HFFc6 (cell line): ENCODE measurements at regions not wholly inside any gene's neighbourhood (a gene's known extent, or its start where the extent isn't known, plus 50 kb on each side); places are given as distances from the start of the nearest gene placed in this dataset.

Source experiments
- DNase-seq: peaks from one replicate; pipeline ENCODE4 v3.0.0-alpha.2; 2018
- H3K27ac Mint-ChIP-seq: 2 replicates; pipeline ENCODE4 v1.8.0; 2020; ENCODE audit warnings: mild to moderate bottlenecking, mixed read lengths
- H3K27me3 Mint-ChIP-seq: 2 replicates; pipeline ENCODE4 v1.8.0; 2021; ENCODE audit warnings: mild to moderate bottlenecking, moderate library complexity, mixed read lengths; ENCODE audit not compliant: insufficient read depth
- H3K36me3 Mint-ChIP-seq: 2 replicates; pipeline ENCODE4 v1.8.0; 2021; ENCODE audit warnings: low read depth, mixed read lengths
- H3K4me1 Mint-ChIP-seq: 2 replicates; pipeline ENCODE4 v1.8.0; 2020; ENCODE audit warnings: low read depth, mixed read lengths
- H3K4me3 Mint-ChIP-seq: 2 replicates; pipeline ENCODE4 v1.8.0; 2020; ENCODE audit warnings: mild to moderate bottlenecking, moderate library complexity, mixed read lengths
- H3K9me3 Mint-ChIP-seq: 2 replicates; pipeline ENCODE4 v1.8.0; 2020; ENCODE audit warnings: mild to moderate bottlenecking, mixed read lengths
- TF ChIP-seq, protein P1 (sequence below): fragments of 200-600 bp; sonication (generic); IDR thresholded peaks from 2 replicates; pipeline ENCODE4 v1.5.0; 2021; ENCODE audit warnings: antibody characterized with exemption, mild to moderate bottlenecking

DNA sequence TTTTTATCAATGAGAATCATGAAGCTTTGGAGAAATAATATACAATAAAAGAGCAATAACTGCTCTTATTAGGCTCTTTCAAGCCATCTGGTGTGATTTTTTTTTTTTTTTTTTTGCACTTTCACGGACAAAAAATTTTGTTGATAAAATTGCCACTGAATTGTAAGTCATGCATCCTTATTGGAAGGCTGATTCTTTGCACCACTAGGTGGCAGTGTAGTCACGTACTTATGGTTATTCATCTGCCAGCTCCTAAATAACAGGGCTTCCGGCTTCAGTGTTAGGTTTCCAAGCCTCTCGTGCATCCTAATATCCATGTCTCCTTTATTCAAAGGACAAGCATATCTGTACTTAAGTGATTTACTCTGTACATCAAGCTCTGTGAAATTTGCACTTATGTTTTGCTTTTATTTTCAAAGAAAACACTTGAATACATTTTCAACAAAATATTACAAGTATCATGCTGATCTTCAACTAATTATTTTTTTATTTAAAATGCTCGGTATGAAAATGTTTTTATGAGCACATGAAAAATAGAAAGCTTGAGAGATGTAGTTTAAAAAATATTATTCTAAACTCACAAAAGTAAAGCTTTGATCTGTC is 1578.3 kb upstream of the TENM3 start:
- TF ChIP-seq, protein P1, sequence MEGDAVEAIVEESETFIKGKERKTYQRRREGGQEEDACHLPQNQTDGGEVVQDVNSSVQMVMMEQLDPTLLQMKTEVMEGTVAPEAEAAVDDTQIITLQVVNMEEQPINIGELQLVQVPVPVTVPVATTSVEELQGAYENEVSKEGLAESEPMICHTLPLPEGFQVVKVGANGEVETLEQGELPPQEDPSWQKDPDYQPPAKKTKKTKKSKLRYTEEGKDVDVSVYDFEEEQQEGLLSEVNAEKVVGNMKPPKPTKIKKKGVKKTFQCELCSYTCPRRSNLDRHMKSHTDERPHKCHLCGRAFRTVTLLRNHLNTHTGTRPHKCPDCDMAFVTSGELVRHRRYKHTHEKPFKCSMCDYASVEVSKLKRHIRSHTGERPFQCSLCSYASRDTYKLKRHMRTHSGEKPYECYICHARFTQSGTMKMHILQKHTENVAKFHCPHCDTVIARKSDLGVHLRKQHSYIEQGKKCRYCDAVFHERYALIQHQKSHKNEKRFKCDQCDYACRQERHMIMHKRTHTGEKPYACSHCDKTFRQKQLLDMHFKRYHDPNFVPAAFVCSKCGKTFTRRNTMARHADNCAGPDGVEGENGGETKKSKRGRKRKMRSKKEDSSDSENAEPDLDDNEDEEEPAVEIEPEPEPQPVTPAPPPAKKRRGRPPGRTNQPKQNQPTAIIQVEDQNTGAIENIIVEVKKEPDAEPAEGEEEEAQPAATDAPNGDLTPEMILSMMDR = peak; percentile 91
- no peaks in the 10 kb centered on the region for H3K9me3 Mint-ChIP-seq
- no peaks in the 10 kb centered on the region for H3K4me1 Mint-ChIP-seq
- no peaks in the 10 kb centered on the region for H3K27me3 Mint-ChIP-seq
- no peak overlapping the region for H3K27ac Mint-ChIP-seq
- peak; percentile 72 for DNase-seq
- no peak overlapping the region for H3K4me3 Mint-ChIP-seq
- H3K36me3 Mint-ChIP-seq = no peaks in the 10 kb centered on the region

DNA sequence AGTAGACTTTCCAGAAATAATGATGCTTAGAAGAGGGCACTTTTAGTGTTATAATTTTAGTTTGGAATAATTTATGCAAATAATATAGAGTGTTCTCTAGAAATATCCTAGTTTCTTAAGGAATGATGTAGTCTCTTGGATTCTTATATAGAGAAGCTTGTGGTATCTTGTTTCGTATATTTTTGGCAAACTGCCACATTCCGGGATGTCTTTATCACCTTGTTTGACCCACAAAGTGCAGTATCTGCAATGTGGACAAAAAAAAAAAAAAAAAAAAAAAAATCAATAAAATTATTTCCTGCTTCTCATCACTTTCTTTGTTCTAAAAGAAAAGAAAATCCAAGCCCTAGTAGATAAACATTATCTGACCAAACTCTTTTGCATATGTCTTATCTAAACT is 1577.7 kb upstream of the TENM3 start:
- H3K4me1 Mint-ChIP-seq = no peaks in the 10 kb centered on the region
- H3K27ac Mint-ChIP-seq = no peak overlapping the region
- no peak overlapping the region for H3K4me3 Mint-ChIP-seq
- H3K9me3 Mint-ChIP-seq = no peaks in the 10 kb centered on the region
- H3K36me3 Mint-ChIP-seq = no peaks in the 10 kb centered on the region
- TF ChIP-seq, protein P1 = no peak
- DNase-seq = no peak
- no peaks in the 10 kb centered on the region for H3K27me3 Mint-ChIP-seq

DNA sequence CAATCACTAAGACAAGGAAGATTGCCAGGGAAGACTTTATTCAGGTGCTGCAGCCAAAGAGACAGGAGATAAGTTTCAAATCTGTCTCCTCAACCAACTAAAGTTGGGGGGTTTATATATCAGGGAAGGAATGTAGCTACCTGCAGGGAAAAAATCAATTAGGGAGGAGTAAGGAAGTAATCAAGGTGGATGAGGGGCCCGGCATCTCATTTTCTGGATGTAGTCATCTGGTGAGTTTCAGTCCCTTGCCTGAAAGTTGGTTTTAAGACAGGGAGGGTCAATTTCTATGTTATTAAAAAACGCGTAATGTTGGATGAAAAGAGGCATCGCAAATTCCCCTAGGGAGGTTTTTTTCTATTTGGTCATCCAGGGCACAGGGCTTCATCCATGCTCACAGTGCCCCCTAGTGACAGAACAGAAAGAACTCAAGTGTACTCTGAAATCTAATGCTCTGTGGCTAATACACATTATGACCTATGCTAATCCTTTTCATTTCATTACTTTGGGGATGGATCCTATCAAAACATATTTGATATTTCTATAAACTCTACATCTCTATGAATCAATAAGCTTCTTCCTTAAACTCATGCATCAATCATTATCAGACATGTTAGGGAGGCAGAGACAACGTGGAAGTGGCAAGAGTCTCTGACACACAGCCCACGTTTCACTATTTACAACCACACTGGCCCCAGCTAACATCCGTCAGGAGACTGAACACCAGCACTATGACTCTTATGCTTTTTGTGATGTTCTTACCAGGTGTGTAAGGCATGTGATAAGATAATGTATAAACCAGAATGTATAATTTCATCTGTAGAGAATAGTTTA is 1577.0 kb upstream of the TENM3 start:
- H3K27me3 Mint-ChIP-seq = no peaks in the 10 kb centered on the region; the same call in 1 of the 2 replicates
- H3K4me3 Mint-ChIP-seq = no peak overlapping the region
- TF ChIP-seq, protein P1 = peak; percentile 82
- H3K36me3 Mint-ChIP-seq = no peaks in the 10 kb centered on the region
- DNase-seq = peak; percentile 45
- no peaks in the 10 kb centered on the region for H3K9me3 Mint-ChIP-seq
- H3K4me1 Mint-ChIP-seq = no peaks in the 10 kb centered on the region
- no peak overlapping the region for H3K27ac Mint-ChIP-seq

DNA sequence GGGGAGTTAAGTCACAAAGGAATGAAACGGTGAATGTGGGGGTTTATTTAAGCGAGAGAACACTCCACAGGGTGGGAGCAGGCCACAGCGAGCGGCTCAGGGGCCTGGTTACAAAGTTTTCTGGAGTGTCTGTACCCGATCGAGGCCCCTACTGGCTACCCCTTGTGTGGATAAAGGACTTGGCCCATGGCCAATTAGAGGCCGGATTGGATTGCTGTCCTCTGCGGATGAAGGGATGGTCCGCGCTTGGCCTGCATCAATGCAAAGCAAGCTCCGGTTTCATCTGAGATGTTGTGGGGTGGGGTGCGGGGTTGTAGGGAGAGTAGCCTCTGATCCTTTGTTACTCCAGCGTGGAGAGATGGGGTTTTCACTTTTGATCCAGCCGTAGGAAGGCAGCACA is 1574.5 kb upstream of the TENM3 start:
- Mint-ChIP-seq H3K4me1 (no peaks in the 10 kb centered on the region), H3K36me3 (no peaks in the 10 kb centered on the region), H3K4me3 (no peak overlapping the region), H3K9me3 (no peaks in the 10 kb centered on the region), H3K27me3 (no peaks in the 10 kb centered on the region; the same call in 1 of the 2 replicates), H3K27ac (no peak overlapping the region)
- TF ChIP-seq, protein P1 = no peak
- no peak for DNase-seq

DNA sequence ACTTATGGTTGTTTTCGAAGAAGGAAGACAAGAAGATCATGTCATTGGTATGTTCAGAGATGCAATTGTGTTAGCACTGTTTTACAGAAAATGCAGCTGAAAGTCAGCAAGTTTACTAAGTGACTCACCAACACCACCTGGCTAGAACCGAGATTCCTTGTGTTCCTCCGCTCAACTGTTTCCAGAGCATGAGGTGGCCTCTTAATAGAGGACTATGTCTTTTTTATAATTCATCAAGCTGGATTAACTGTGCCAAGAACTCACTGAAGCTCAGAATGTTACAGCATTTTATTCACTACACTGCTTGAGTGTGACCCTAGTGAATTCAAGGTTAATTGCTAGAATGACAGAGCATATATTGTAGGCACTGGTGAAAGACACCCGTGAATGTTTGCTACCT is 1573.5 kb upstream of the TENM3 start:
- Mint-ChIP-seq H3K27me3 (no peaks in the 10 kb centered on the region; the same call in 1 of the 2 replicates), H3K36me3 (no peaks in the 10 kb centered on the region), H3K9me3 (no peaks in the 10 kb centered on the region), H3K27ac (no peak overlapping the region), H3K4me3 (no peak overlapping the region), H3K4me1 (no peaks in the 10 kb centered on the region)
- TF ChIP-seq, protein P1 = no peak
- no peak for DNase-seq
